ENCODE measurements at regions not wholly inside any gene's neighbourhood (a gene's known extent, or its start where the extent isn't known, plus 50 kb on each side); places are given as distances from the start of the nearest gene placed in this dataset.
"Not testable (repeated sequence)": the region's sequence is repeated elsewhere in the genome, so short reads cannot be mapped to it uniquely, and the experiment has no call there.

- not testable (repeated sequence) for TF ChIP-seq CTCF, POLR2A (IDR thresholded peaks at IDR 0.05)
Observed at GRCh38 chr4:123605797-123606196, 209.2 kb downstream of the SPRY1 start.
